ENCODE measurements at regions not wholly inside any gene's neighbourhood (a gene's known extent, or its start where the extent isn't known, plus 50 kb on each side); places are given as distances from the start of the nearest gene placed in this dataset.

GRCh38 chr2:29974086-29974485, 52.7 kb upstream of the ALK start:
- ChIA-PET POLR2A (no interaction called here), CTCF (no interaction called here)
- DNase-seq = no peak
- Histone ChIP-seq H3K4me1 (ENCODE audit: control insufficient read depth in 2 of 2, insufficient read depth in 2 of 2, low read length in 2 of 2) (no peaks in the 10 kb centered on the region), H3K4me3 (ENCODE audit: low read length) (no peak overlapping the region), H3K27me3 (ENCODE audit: control insufficient read depth in 2 of 2, insufficient read depth in 2 of 2, low read length in 2 of 2) (no peaks in the 10 kb centered on the region), H3K27ac (ENCODE audit: low read depth, low read length) (no peak overlapping the region), H3K36me3 (ENCODE audit: control insufficient read depth in 2 of 3, insufficient read depth in 3 of 3, low read length in 3 of 3) (no peaks in the 10 kb centered on the region), H3K9me3 (ENCODE audit: control insufficient read depth in 2 of 3, low read length in 3 of 3) (no peaks in the 10 kb centered on the region)
- Mint-ChIP-seq H3K27ac (no peak overlapping the region), H3K4me3 (no peak overlapping the region), H3K4me1 (no peaks in the 10 kb centered on the region), H3K9me3 (peaks cover 0 to 3% (median 0%) of the 10 kb centered on the region in 11 donors), H3K36me3 (no peaks in the 10 kb centered on the region), H3K27me3 (peaks cover 0 to 23% (median 6%) of the 10 kb centered on the region in 5 donors)
- intact Hi-C loops (cut with micrococcal nuclease) = no loop called here
- no peak for ATAC-seq

GRCh38 chr2:29977284-29977683, 55.9 kb upstream of the ALK start:
- Histone ChIP-seq H3K27me3 (ENCODE audit: control insufficient read depth in 2 of 2, insufficient read depth in 2 of 2, low read length in 2 of 2) (no peaks in the 10 kb centered on the region), H3K27ac (ENCODE audit: low read depth, low read length) (no peak overlapping the region), H3K4me1 (ENCODE audit: control insufficient read depth in 2 of 2, insufficient read depth in 2 of 2, low read length in 2 of 2) (no peaks in the 10 kb centered on the region), H3K9me3 (ENCODE audit: control insufficient read depth in 2 of 3, low read length in 3 of 3) (no peaks in the 10 kb centered on the region), H3K4me3 (ENCODE audit: low read length) (no peak overlapping the region), H3K36me3 (ENCODE audit: control insufficient read depth in 2 of 3, insufficient read depth in 3 of 3, low read length in 3 of 3) (no peaks in the 10 kb centered on the region)
- POLR2A ChIA-PET = no interaction called here
- intact Hi-C loops (cut with micrococcal nuclease) = no loop called here
- Mint-ChIP-seq H3K27ac (no peak overlapping the region), H3K36me3 (no peaks in the 10 kb centered on the region), H3K4me3 (no peak overlapping the region), H3K27me3 (peaks cover 0 to 11% (median 4%) of the 10 kb centered on the region in 5 donors), H3K9me3 (peaks cover 0 to 3% (median 0%) of the 10 kb centered on the region in 11 donors), H3K4me1 (no peaks in the 10 kb centered on the region)
- DNase-seq = no peak
- CTCF ChIA-PET = no interaction called here
- no peak for ATAC-seq

GRCh38 chr2:29981402-29981801, 60.0 kb upstream of the ALK start:
- DNase-seq (no peak), ATAC-seq (no peak)
- Mint-ChIP-seq H3K9me3 (peaks cover 0 to 2% (median 0%) of the 10 kb centered on the region in 11 donors), H3K27me3 (peaks cover 3 to 6% (median 3%) of the 10 kb centered on the region in 5 donors), H3K4me3 (no peak overlapping the region), H3K27ac (no peak overlapping the region), H3K4me1 (no peaks in the 10 kb centered on the region), H3K36me3 (no peaks in the 10 kb centered on the region)
- no peak overlapping the region for H3K27ac ChIP-seq (ENCODE audit: low read depth, low read length)
- CTCF ChIA-PET = interaction anchor here (0.6 kb wide), 1 partner anchor 1029 kb away, joined by 3 read pairs; no protein-coding TSS in a partner anchor
- no peaks in the 10 kb centered on the region for H3K4me1 ChIP-seq (ENCODE audit: control insufficient read depth in 2 of 2, insufficient read depth in 2 of 2, low read length in 2 of 2)
- no peaks in the 10 kb centered on the region for H3K36me3 ChIP-seq (ENCODE audit: control insufficient read depth in 2 of 3, insufficient read depth in 3 of 3, low read length in 3 of 3)
- no peak overlapping the region for H3K4me3 ChIP-seq (ENCODE audit: low read length)
- no peaks in the 10 kb centered on the region for H3K9me3 ChIP-seq (ENCODE audit: control insufficient read depth in 2 of 3, low read length in 3 of 3)
- no peaks in the 10 kb centered on the region for H3K27me3 ChIP-seq (ENCODE audit: control insufficient read depth in 2 of 2, insufficient read depth in 2 of 2, low read length in 2 of 2)
- intact Hi-C loops (cut with micrococcal nuclease) = no loop called here
- POLR2A ChIA-PET = no interaction called here

GRCh38 chr2:29983308-29983707, 61.9 kb upstream of the ALK start:
- CTCF ChIA-PET = no interaction called here
- Mint-ChIP-seq H3K36me3 (no peaks in the 10 kb centered on the region), H3K9me3 (peaks cover 0 to 2% (median 0%) of the 10 kb centered on the region in 11 donors), H3K27me3 (peaks cover 0 to 6% (median 3%) of the 10 kb centered on the region in 5 donors), H3K4me3 (no peak overlapping the region), H3K27ac (no peak overlapping the region), H3K4me1 (no peaks in the 10 kb centered on the region)
- DNase-seq (no peak), ATAC-seq (no peak)
- H3K4me3 ChIP-seq (ENCODE audit: low read length) = no peak overlapping the region
- POLR2A ChIA-PET = no interaction called here
- H3K9me3 ChIP-seq (ENCODE audit: control insufficient read depth in 2 of 3, low read length in 3 of 3) = no peaks in the 10 kb centered on the region
- H3K27ac ChIP-seq (ENCODE audit: low read depth, low read length) = no peak overlapping the region
- intact Hi-C loops (cut with micrococcal nuclease) = no loop called here
- no peaks in the 10 kb centered on the region for H3K36me3 ChIP-seq (ENCODE audit: control insufficient read depth in 2 of 3, insufficient read depth in 3 of 3, low read length in 3 of 3)
- H3K27me3 ChIP-seq (ENCODE audit: control insufficient read depth in 2 of 2, insufficient read depth in 2 of 2, low read length in 2 of 2) = no peaks in the 10 kb centered on the region
- no peaks in the 10 kb centered on the region for H3K4me1 ChIP-seq (ENCODE audit: control insufficient read depth in 2 of 2, insufficient read depth in 2 of 2, low read length in 2 of 2)

GRCh38 chr2:29987146-29987545, 65.8 kb upstream of the ALK start:
- Histone ChIP-seq H3K4me3 (ENCODE audit: low read length) (no peak overlapping the region), H3K9me3 (ENCODE audit: control insufficient read depth in 2 of 3, low read length in 3 of 3) (no peaks in the 10 kb centered on the region), H3K27ac (ENCODE audit: low read depth, low read length) (no peak overlapping the region), H3K36me3 (ENCODE audit: control insufficient read depth in 2 of 3, insufficient read depth in 3 of 3, low read length in 3 of 3) (no peaks in the 10 kb centered on the region), H3K4me1 (ENCODE audit: control insufficient read depth in 2 of 2, insufficient read depth in 2 of 2, low read length in 2 of 2) (no peaks in the 10 kb centered on the region), H3K27me3 (ENCODE audit: control insufficient read depth in 2 of 2, insufficient read depth in 2 of 2, low read length in 2 of 2) (no peaks in the 10 kb centered on the region)
- H3K4me3 Mint-ChIP-seq = no peak overlapping the region
- H3K36me3 Mint-ChIP-seq = no peaks in the 10 kb centered on the region
- peaks cover 0 to 11% (median 6%) of the 10 kb centered on the region in 5 donors for H3K27me3 Mint-ChIP-seq
- CTCF ChIA-PET = no interaction called here
- H3K9me3 Mint-ChIP-seq = peaks cover 0 to 2% (median 0%) of the 10 kb centered on the region in 11 donors
- no peak overlapping the region for H3K27ac Mint-ChIP-seq
- ATAC-seq = no peak
- H3K4me1 Mint-ChIP-seq = no peaks in the 10 kb centered on the region
- no peak for DNase-seq
- POLR2A ChIA-PET = no interaction called here
- intact Hi-C loops (cut with micrococcal nuclease) = no loop called here

GRCh38 chr2:29990129-29990528, 68.7 kb upstream of the ALK start:
- Histone ChIP-seq H3K9me3 (ENCODE audit: control insufficient read depth in 2 of 3, low read length in 3 of 3) (no peaks in the 10 kb centered on the region), H3K36me3 (ENCODE audit: control insufficient read depth in 2 of 3, insufficient read depth in 3 of 3, low read length in 3 of 3) (no peaks in the 10 kb centered on the region), H3K4me1 (ENCODE audit: control insufficient read depth in 2 of 2, insufficient read depth in 2 of 2, low read length in 2 of 2) (no peaks in the 10 kb centered on the region), H3K27me3 (ENCODE audit: control insufficient read depth in 2 of 2, insufficient read depth in 2 of 2, low read length in 2 of 2) (no peaks in the 10 kb centered on the region), H3K27ac (ENCODE audit: low read depth, low read length) (no peak overlapping the region), H3K4me3 (ENCODE audit: low read length) (no peak overlapping the region)
- DNase-seq (no peak), ATAC-seq (no peak)
- CTCF ChIA-PET = no interaction called here
- no peaks in the 10 kb centered on the region for H3K4me1 Mint-ChIP-seq
- H3K9me3 Mint-ChIP-seq = peaks cover 0 to 3% (median 0%) of the 10 kb centered on the region in 11 donors
- H3K27me3 Mint-ChIP-seq = peaks cover 2 to 18% (median 12%) of the 10 kb centered on the region in 5 donors
- no peak overlapping the region for H3K4me3 Mint-ChIP-seq
- H3K27ac Mint-ChIP-seq = no peak overlapping the region
- H3K36me3 Mint-ChIP-seq = no peaks in the 10 kb centered on the region
- POLR2A ChIA-PET = no interaction called here
- intact Hi-C loops (cut with micrococcal nuclease) = no loop called here

- Histone ChIP-seq H3K36me3 (ENCODE audit: control insufficient read depth in 2 of 3, insufficient read depth in 3 of 3, low read length in 3 of 3) (no peaks in the 10 kb centered on the region), H3K27ac (ENCODE audit: low read depth, low read length) (no peak overlapping the region), H3K27me3 (ENCODE audit: control insufficient read depth in 2 of 2, insufficient read depth in 2 of 2, low read length in 2 of 2) (no peaks in the 10 kb centered on the region), H3K4me1 (ENCODE audit: control insufficient read depth in 2 of 2, insufficient read depth in 2 of 2, low read length in 2 of 2) (no peaks in the 10 kb centered on the region), H3K4me3 (ENCODE audit: low read length) (no peak overlapping the region), H3K9me3 (ENCODE audit: control insufficient read depth in 2 of 3, low read length in 3 of 3) (no peaks in the 10 kb centered on the region)
- Mint-ChIP-seq H3K4me1 (no peaks in the 10 kb centered on the region), H3K27me3 (peaks cover 2 to 22% (median 16%) of the 10 kb centered on the region in 5 donors), H3K9me3 (peaks cover 0 to 4% (median 0%) of the 10 kb centered on the region in 11 donors), H3K4me3 (no peak overlapping the region), H3K36me3 (no peaks in the 10 kb centered on the region), H3K27ac (no peak overlapping the region)
- CTCF ChIA-PET = no interaction called here
- intact Hi-C loops (cut with micrococcal nuclease) = no loop called here
- POLR2A ChIA-PET = no interaction called here
- ATAC-seq (no peak), DNase-seq (no peak)
These were observed 69.7 kb upstream of the ALK start for GRCh38 chr2:29991086-29991485.
